ENCODE measurements at regions not wholly inside any gene's neighbourhood (a gene's known extent, or its start where the extent isn't known, plus 50 kb on each side); places are given as distances from the start of the nearest gene placed in this dataset.
"Not testable (repeated sequence)": the region's sequence is repeated elsewhere in the genome, so short reads cannot be mapped to it uniquely, and the experiment has no call there.

DNA sequence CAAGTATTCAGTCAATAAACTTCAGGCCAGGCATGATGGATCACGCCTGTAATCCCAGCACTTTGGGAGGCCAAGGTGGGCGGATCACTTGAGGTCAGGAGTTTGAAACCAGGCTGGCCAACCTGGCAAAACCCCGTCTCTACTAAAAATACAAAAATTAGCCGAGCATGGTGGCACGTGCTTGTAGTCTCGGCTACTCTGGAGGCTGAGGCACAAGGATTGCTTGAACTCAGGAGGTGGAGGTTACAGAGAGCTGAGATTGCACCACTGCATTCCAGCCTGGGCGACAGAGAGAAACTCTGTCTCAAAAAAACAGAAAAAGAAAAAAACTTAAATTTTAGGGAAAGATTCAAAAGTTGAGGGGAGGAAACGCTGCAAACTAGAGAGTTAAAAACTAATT, 162.8 kb upstream of the SERTAD2 start:
- TF ChIP-seq, protein P1, sequence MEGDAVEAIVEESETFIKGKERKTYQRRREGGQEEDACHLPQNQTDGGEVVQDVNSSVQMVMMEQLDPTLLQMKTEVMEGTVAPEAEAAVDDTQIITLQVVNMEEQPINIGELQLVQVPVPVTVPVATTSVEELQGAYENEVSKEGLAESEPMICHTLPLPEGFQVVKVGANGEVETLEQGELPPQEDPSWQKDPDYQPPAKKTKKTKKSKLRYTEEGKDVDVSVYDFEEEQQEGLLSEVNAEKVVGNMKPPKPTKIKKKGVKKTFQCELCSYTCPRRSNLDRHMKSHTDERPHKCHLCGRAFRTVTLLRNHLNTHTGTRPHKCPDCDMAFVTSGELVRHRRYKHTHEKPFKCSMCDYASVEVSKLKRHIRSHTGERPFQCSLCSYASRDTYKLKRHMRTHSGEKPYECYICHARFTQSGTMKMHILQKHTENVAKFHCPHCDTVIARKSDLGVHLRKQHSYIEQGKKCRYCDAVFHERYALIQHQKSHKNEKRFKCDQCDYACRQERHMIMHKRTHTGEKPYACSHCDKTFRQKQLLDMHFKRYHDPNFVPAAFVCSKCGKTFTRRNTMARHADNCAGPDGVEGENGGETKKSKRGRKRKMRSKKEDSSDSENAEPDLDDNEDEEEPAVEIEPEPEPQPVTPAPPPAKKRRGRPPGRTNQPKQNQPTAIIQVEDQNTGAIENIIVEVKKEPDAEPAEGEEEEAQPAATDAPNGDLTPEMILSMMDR (conservative IDR thresholded peaks at IDR 0.05; ENCODE audit: low read depth, low read length), result not testable (repeated sequence)
- not testable (repeated sequence) for TF ChIP-seq MAZ (IDR thresholded peaks at IDR 0.05; ENCODE audit: borderline replicate concordance, low read depth, low read length); MXI1 (IDR thresholded peaks at IDR 0.05; ENCODE audit: borderline replicate concordance, low read depth, low read length); SMC3 (IDR thresholded peaks at IDR 0.05; ENCODE audit: low read depth, low read length)

Measured in IMR-90 (cell line).